ENCODE measurements at regions not wholly inside any gene's neighbourhood (a gene's known extent, or its start where the extent isn't known, plus 50 kb on each side); places are given as distances from the start of the nearest gene placed in this dataset.
A peak's percentile ranks its signal among the peaks of the same experiment; 100 is the strongest.
"Not testable (repeated sequence)": the region's sequence is repeated elsewhere in the genome, so short reads cannot be mapped to it uniquely, and the experiment has no call there.

GRCh38 chr3:72027728-72028127 lies 242.8 kb upstream of the PROK2 start:
- H3K4me2 ChIP-seq = not testable (repeated sequence)
- 48% methylated on average over 2 of the region's 2 CpGs for WGBS (ENCODE audit: low lambda C conversion rate, missing lambda C conversion rate)
- peak overlapping the region; percentile 46 for H3K27ac ChIP-seq

DNA sequence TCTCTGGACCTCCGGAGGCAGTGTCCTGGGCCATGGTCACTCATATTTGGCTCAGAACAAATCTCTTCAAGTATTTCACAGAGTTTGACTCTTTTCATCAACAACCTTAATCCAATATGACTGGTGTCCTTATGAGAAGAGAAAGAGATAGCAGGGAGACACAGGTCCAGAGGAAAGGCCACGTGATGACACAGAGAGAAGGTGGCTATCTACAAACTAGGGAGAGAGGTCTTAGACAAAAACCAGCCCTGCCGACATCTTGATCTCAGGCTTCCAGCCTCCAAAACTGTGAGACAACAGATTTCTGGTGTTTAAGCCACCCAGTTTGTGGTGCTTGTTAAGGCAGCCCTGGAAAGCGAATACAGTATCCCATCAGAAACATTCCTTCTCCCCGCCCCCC lies 237.1 kb upstream of the PROK2 start:
- Histone ChIP-seq H3K27me3 (no peaks in the 10 kb centered on the region), H2AFZ (no peak overlapping the region), H3K79me2 (no peaks in the 10 kb centered on the region), H3K4me3 (no peak overlapping the region), H3K27ac (no peak overlapping the region), H3K36me3 (replicated peaks; ENCODE audit: insufficient read depth, low read depth) (no peaks in the 10 kb centered on the region), H3K9me2 (replicated peaks; ENCODE audit: insufficient read depth) (no peaks in the 10 kb centered on the region), H3K4me2 (no peak overlapping the region), H3K9me3 (ENCODE audit: low read depth) (no peaks in the 10 kb centered on the region), H4K20me1 (ENCODE audit: insufficient read depth, poor library complexity, severe bottlenecking) (no peaks in the 10 kb centered on the region), H3K4me1 (ENCODE audit: insufficient read depth) (no peaks in the 10 kb centered on the region)
- no peak for TF ChIP-seq EZH2phosphoT487 (IDR thresholded peaks at IDR 0.05; ENCODE audit: low read depth, severe bottlenecking, unreplicated experiment)
- TF ChIP-seq EZH2 (IDR thresholded peaks at IDR 0.05; ENCODE audit: borderline replicate concordance) = no peak
- no peak for DNase-seq (ENCODE audit: low spot score)
- WGBS (ENCODE audit: low lambda C conversion rate, missing lambda C conversion rate) = 88% methylated on average over 5 of the region's 5 CpGs

More at GRCh38 chr3:72027728-72028127, 242.8 kb upstream of the PROK2 start:
- H3K36me3 ChIP-seq (replicated peaks; ENCODE audit: insufficient read depth, low read depth); H2AFZ ChIP-seq; H3K79me2 ChIP-seq; H4K20me1 ChIP-seq (ENCODE audit: insufficient read depth, poor library complexity, severe bottlenecking); DNase-seq (ENCODE audit: low spot score); H3K9me2 ChIP-seq (replicated peaks; ENCODE audit: insufficient read depth); H3K9me3 ChIP-seq (ENCODE audit: low read depth); H3K27me3 ChIP-seq; H3K4me1 ChIP-seq (ENCODE audit: insufficient read depth); H3K4me3 ChIP-seq: not testable (repeated sequence)

DNA sequence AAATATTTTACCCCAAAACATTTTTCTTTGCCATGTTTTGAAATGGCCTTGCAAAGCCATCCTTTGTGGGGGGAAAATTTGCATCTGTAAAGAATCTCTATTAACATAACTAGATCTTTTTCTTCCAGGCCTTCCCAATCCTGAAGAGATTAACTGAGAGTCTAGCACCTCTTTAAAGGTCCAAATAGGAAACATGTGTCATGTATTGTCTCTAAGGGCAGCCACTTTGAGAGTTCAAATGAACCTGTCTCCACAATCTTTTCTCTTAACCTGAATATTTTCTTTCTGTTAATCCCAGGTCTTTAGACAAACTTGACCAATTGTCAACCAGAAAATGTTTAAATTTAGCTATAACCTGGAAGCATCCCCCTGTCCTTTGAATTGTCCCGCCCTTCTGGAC lies 236.6 kb upstream of the PROK2 start:
- WGBS (ENCODE audit: low lambda C conversion rate, missing lambda C conversion rate) = 100% methylated on average over 1 of the region's 1 CpG

GRCh38 chr3:72018343-72018984 lies 233.5 kb upstream of the PROK2 start:
- Histone ChIP-seq H2AFZ (no peak overlapping the region), H3K4me1 (ENCODE audit: insufficient read depth) (no peaks in the 10 kb centered on the region), H3K9me3 (ENCODE audit: low read depth) (no peaks in the 10 kb centered on the region), H3K9me2 (replicated peaks; ENCODE audit: insufficient read depth) (no peaks in the 10 kb centered on the region), H3K4me3 (no peak overlapping the region), H3K27ac (no peak overlapping the region), H3K27me3 (no peaks in the 10 kb centered on the region), H4K20me1 (ENCODE audit: insufficient read depth, poor library complexity, severe bottlenecking) (no peaks in the 10 kb centered on the region), H3K79me2 (no peaks in the 10 kb centered on the region), H3K36me3 (replicated peaks; ENCODE audit: insufficient read depth, low read depth) (no peaks in the 10 kb centered on the region), H3K4me2 (no peak overlapping the region)
- 75% methylated on average over 5 of the region's 5 CpGs for WGBS (ENCODE audit: low lambda C conversion rate, missing lambda C conversion rate)
- no peak for TF ChIP-seq CTCF (IDR thresholded peaks at IDR 0.05; ENCODE audit: poor library complexity)
- no peak for TF ChIP-seq EZH2 (IDR thresholded peaks at IDR 0.05; ENCODE audit: borderline replicate concordance)
- no peak for TF ChIP-seq EZH2phosphoT487 (IDR thresholded peaks at IDR 0.05; ENCODE audit: low read depth, severe bottlenecking, unreplicated experiment)
- no peak for DNase-seq (ENCODE audit: low spot score)

More for the DNA sequence above, 236.6 kb upstream of the PROK2 start:
- Histone ChIP-seq H3K27ac (no peak overlapping the region), H3K36me3 (replicated peaks; ENCODE audit: insufficient read depth, low read depth) (no peaks in the 10 kb centered on the region), H3K4me1 (ENCODE audit: insufficient read depth) (no peaks in the 10 kb centered on the region), H4K20me1 (ENCODE audit: insufficient read depth, poor library complexity, severe bottlenecking) (no peaks in the 10 kb centered on the region), H2AFZ (no peak overlapping the region), H3K4me3 (no peak overlapping the region), H3K27me3 (no peaks in the 10 kb centered on the region), H3K79me2 (no peaks in the 10 kb centered on the region), H3K4me2 (no peak overlapping the region), H3K9me2 (replicated peaks; ENCODE audit: insufficient read depth) (no peaks in the 10 kb centered on the region), H3K9me3 (ENCODE audit: low read depth) (no peaks in the 10 kb centered on the region)
- no peak for DNase-seq (ENCODE audit: low spot score)
- TF ChIP-seq EZH2phosphoT487 (IDR thresholded peaks at IDR 0.05; ENCODE audit: low read depth, severe bottlenecking, unreplicated experiment) (no peak), CTCF (IDR thresholded peaks at IDR 0.05; ENCODE audit: poor library complexity) (no peak), EZH2 (IDR thresholded peaks at IDR 0.05; ENCODE audit: borderline replicate concordance) (no peak)

All from hepatocyte (in vitro differentiated cells).